ENCODE measurements at regions not wholly inside any gene's neighbourhood (a gene's known extent, or its start where the extent isn't known, plus 50 kb on each side); places are given as distances from the start of the nearest gene placed in this dataset.

GRCh38 chr2:205860885-205861284 is 178.6 kb downstream of the NRP2 start:
- no peak for DNase-seq

GRCh38 chr2:205860181-205860580 is 177.9 kb downstream of the NRP2 start:
- no peak for DNase-seq

GRCh38 chr2:205858881-205859441 is 176.7 kb downstream of the NRP2 start:
- DNase-seq: peak; percentile 91

GRCh38 chr2:205858275-205858674 is 176.0 kb downstream of the NRP2 start:
- DNase-seq: no peak

GRCh38 chr2:205857520-205858237 is 175.4 kb downstream of the NRP2 start:
- no peak for DNase-seq

GRCh38 chr2:205852457-205852856 is 170.2 kb downstream of the NRP2 start:
- DNase-seq: peak; percentile 21

GRCh38 chr2:205850611-205851010 is 168.3 kb downstream of the NRP2 start:
- no peak for DNase-seq

GRCh38 chr2:205850132-205850531 is 167.8 kb downstream of the NRP2 start:
- no peak for DNase-seq

GRCh38 chr2:205849136-205849535 is 166.8 kb downstream of the NRP2 start:
- no peak for DNase-seq

- DNase-seq: no peak
These were observed 166.3 kb downstream of the NRP2 start for GRCh38 chr2:205848601-205849000.

All from NCI-H2171 treated with DMSO at 0.1 percent for 48 hours (cell line).